ENCODE measurements at regions not wholly inside any gene's neighbourhood (a gene's known extent, or its start where the extent isn't known, plus 50 kb on each side); places are given as distances from the start of the nearest gene placed in this dataset.

GRCh38 chr3:54071601-54072000, 50.8 kb upstream of the CACNA2D3 start:
- no peak for DNase-seq

GRCh38 chr3:54069961-54070360, 52.4 kb upstream of the CACNA2D3 start:
- DNase-seq = no peak

- no peak for DNase-seq
These were observed 55.2 kb upstream of the CACNA2D3 start for GRCh38 chr3:54067055-54067698.

- no peak for DNase-seq
These were observed 56.1 kb upstream of the CACNA2D3 start for GRCh38 chr3:54066253-54066652.

GRCh38 chr3:54065586-54065985, 56.8 kb upstream of the CACNA2D3 start:
- DNase-seq = no peak

GRCh38 chr3:54065140-54065539, 57.2 kb upstream of the CACNA2D3 start:
- no peak for DNase-seq

GRCh38 chr3:54064486-54064885, 57.9 kb upstream of the CACNA2D3 start:
- no peak for DNase-seq

GRCh38 chr3:54062546-54062945, 59.8 kb upstream of the CACNA2D3 start:
- no peak for DNase-seq

- DNase-seq = no peak
These were observed 65.8 kb upstream of the CACNA2D3 start for GRCh38 chr3:54056521-54056920.

GRCh38 chr3:54053882-54054281, 68.5 kb upstream of the CACNA2D3 start:
- no peak for DNase-seq

- no peak for DNase-seq
These were observed 69.1 kb upstream of the CACNA2D3 start for GRCh38 chr3:54053211-54053610.

- no peak for DNase-seq
These were observed 74.8 kb upstream of the CACNA2D3 start for GRCh38 chr3:54047568-54047967.

- no peak for DNase-seq
These were observed 75.6 kb upstream of the CACNA2D3 start for GRCh38 chr3:54046641-54047214.

- no peak for DNase-seq
These were observed 77.1 kb upstream of the CACNA2D3 start for GRCh38 chr3:54045061-54045815.

- no peak for DNase-seq
These were observed 80.0 kb upstream of the CACNA2D3 start for GRCh38 chr3:54042259-54042823.

GRCh38 chr3:54040476-54040875, 81.9 kb upstream of the CACNA2D3 start:
- no peak for DNase-seq

- no peak for DNase-seq
These were observed 84.0 kb upstream of the CACNA2D3 start for GRCh38 chr3:54038391-54038790.

GRCh38 chr3:54036543-54036942, 85.8 kb upstream of the CACNA2D3 start:
- DNase-seq = no peak

- no peak for DNase-seq
These were observed 87.4 kb upstream of the CACNA2D3 start for GRCh38 chr3:54034971-54035370.

GRCh38 chr3:54033761-54034160, 88.6 kb upstream of the CACNA2D3 start:
- no peak for DNase-seq

- no peak for DNase-seq
These were observed 89.8 kb upstream of the CACNA2D3 start for GRCh38 chr3:54032598-54032997.

GRCh38 chr3:54028372-54028771, 94.0 kb upstream of the CACNA2D3 start:
- DNase-seq = no peak

- no peak for DNase-seq
These were observed 95.8 kb upstream of the CACNA2D3 start for GRCh38 chr3:54026543-54026942.

GRCh38 chr3:54021071-54021470, 101.3 kb upstream of the CACNA2D3 start:
- DNase-seq = no peak
